HEK293T (cell line): ENCODE measurements at regions not wholly inside any gene's neighbourhood (a gene's known extent, or its start where the extent isn't known, plus 50 kb on each side); places are given as distances from the start of the nearest gene placed in this dataset.

Experiments
- BHLHE40 ChIP-seq: fragments of 450-650 bp; IDR thresholded peaks from 2 replicates; pipeline ENCODE4 v1.6.1; 2016; ENCODE audit warnings: mild to moderate bottlenecking, moderate library complexity, borderline replicate concordance
- ELF4 ChIP-seq: fragments of 450-650 bp; IDR thresholded peaks from 2 replicates; pipeline ENCODE4 v1.6.1; 2017; ENCODE audit warnings: antibody characterized with exemption
- FOXK2 ChIP-seq: fragments of 450-650 bp; IDR thresholded peaks from 2 replicates; pipeline ENCODE4 v1.6.1; 2016; ENCODE audit warnings: mild to moderate bottlenecking
- FOXM1 ChIP-seq: fragments of 450-650 bp; IDR thresholded peaks from 2 replicates; pipeline ENCODE4 v1.6.1; 2017; ENCODE audit warnings: mild to moderate bottlenecking, borderline replicate concordance
- HDGF ChIP-seq: fragments of 450-650 bp; IDR thresholded peaks from 2 replicates; pipeline ENCODE4 v1.6.1; 2017; ENCODE audit warnings: antibody characterized with exemption, borderline replicate concordance
- L3MBTL2 ChIP-seq: fragments of 450-650 bp; conservative IDR thresholded peaks from 2 replicates; pipeline ENCODE4 v1.6.1; 2016; ENCODE audit warnings: mild to moderate bottlenecking
- NFRKB ChIP-seq: fragments of 450-650 bp; IDR thresholded peaks from 2 replicates; pipeline ENCODE4 v1.6.1; 2016; ENCODE audit warnings: mild to moderate bottlenecking, moderate library complexity
- SP1 ChIP-seq: fragments of 450-650 bp; IDR thresholded peaks from 2 replicates; pipeline ENCODE4 v1.6.1; 2017
- SUZ12 ChIP-seq: fragments of 450-650 bp; IDR thresholded peaks from 2 replicates; pipeline ENCODE4 v1.6.1; 2016; ENCODE audit warnings: mild to moderate bottlenecking
- TARDBP ChIP-seq: fragments of 450-650 bp; IDR thresholded peaks from 2 replicates; pipeline ENCODE4 v1.6.1; 2016

GRCh38 chr4:12633053-12633651 is 851.0 kb downstream of the RAB28 start:
- no peak for TF ChIP-seq SUZ12
- TF ChIP-seq ELF4: no peak
- no peak for TF ChIP-seq L3MBTL2
- no peak for TF ChIP-seq HDGF
- TF ChIP-seq BHLHE40: no peak
- TF ChIP-seq TARDBP: no peak
- no peak for TF ChIP-seq FOXK2
- no peak for TF ChIP-seq FOXM1
- no peak for TF ChIP-seq NFRKB
- no peak for TF ChIP-seq SP1
